NCI-H774 (cell line): ENCODE measurements at regions not wholly inside any gene's neighbourhood (a gene's known extent, or its start where the extent isn't known, plus 50 kb on each side); places are given as distances from the start of the nearest gene placed in this dataset.

Source experiments
- DNase-seq: peaks from one replicate; lab custom pipeline; 2025; lab: John Stamatoyannopoulos, UW

DNA sequence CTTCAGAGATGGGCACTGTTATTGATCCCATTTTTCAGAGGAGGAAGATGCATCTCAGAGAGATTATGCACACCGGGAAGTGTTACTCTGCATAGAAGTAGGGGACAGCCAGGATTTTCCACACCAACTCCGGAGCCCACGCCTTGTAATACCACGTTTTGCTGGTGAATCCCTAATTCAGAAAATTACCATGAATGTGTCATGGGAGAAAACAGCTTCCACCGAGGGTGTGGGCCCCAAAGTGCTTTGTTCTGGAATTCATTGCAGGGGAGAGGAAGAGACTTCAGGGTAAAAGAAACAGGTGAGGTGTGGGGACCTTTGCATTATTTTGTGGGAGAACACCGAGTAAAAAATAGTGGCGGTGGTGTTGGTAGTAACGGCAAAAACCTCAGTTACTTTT, 1051.4 kb upstream of the RBFOX1 start:
- no peak for DNase-seq

DNA sequence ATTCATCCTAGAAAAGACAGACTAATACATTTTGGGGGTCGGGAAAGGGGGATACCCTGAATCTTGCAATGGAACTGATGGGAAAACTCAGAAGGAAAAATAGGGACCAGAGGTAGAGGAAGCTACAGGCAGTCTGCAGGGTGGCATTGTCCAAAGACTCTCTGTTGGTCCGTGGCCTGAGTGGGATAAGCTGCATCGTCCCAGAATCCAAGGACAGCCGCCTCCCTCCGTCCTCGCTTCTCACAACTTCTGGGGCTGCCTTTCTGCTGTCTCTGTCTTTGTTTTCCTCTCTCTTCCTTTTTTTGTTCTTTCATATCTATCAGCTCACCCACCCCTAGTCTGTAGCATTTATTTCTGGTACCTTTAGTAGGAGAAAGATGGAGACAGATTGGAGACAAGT, 1052.6 kb upstream of the RBFOX1 start:
- no peak for DNase-seq

DNA sequence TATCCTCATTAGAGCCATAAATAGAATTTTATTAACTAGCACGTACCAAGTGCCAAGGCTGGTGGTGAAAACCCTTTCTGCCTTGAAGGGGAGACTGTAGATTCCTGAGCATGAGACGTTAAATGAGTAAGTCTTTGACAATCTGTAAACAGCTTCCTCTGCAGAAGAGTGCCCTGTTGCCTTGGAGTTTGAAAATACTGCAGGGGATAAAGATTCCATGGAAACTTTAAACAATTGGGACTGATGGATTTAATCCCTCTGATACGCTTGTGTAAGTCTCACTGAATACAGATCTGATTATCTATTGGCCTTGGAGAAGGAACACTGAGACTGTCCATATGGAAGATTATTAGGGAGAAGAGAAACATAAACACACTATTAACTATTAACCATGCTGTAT, 1053.4 kb upstream of the RBFOX1 start:
- no peak for DNase-seq

DNA sequence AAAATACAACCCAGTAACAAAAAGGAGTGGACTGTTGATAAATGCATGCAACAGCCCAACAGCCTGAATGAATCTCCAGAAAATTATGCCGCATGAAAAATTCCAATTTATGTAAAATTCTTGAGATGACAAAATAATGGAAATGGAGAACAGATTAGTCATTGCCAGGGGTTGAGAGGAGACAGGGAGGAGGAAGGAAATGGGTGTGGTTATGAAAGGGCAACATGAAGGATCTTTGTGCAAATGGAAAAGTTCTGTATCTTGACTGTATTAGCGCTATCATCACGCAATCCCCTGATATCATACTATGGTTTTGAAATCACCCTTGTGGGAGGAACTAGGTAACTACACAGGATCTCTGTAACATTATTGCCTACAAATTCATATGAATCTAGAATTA, 1058.3 kb upstream of the RBFOX1 start:
- no peak for DNase-seq

DNA sequence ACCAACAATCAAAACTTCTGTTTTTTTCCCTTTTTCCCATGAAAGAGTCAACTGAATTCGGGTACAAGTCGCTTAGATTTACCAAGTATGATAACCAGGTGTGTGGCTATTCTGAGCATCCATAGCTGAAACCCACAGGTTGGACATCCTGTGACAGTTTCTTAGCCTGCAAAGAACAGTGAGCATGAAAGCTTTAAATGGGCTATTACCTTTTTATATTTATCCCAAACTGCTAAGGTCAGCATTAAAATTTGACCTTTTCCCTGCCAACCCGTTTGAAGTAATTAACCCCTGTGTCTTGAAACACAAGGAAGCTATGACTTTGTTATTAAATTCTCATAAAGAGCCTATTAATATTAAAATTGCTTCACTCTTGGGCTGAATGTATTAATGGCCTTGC, 1065.0 kb upstream of the RBFOX1 start:
- DNase-seq = no peak

DNA sequence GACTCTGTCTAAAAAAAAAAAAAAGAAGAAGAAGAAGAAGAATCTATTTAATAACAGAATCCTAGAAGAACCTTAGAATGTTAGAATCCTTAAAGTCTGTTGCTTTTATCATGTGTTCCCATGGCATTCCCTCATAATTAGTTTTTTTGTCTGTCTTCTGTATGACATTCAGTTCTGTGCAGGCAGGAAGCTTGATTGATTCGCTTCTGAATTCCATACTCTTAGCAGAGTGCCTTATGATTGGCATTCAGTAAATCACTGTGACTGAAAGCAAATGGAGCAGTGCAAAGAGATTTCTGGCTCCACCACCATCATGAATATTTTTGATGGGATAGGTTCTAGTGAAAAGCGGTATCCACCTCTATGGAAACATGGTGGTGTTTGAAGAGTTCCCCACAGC, 1065.9 kb upstream of the RBFOX1 start:
- DNase-seq = no peak

DNA sequence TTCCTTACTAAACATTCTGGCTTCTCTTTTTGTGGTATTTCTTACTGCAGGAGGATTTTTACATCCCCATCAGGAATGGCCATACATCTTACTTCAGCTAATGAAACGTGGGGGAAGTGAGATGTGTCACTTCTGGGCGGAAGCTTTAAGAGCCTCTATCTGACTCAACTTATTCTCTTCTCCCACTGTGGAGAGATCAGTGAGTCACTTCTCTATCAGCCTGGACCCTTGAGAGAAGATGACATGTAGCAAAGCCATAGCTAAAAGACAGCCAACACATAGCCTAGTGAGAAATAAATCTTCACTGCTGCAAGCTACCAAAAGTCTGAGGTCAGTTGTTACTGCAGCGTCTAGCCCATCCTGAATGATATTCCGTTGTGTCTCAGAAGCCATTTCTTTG, 1066.7 kb upstream of the RBFOX1 start:
- DNase-seq = no peak

DNA sequence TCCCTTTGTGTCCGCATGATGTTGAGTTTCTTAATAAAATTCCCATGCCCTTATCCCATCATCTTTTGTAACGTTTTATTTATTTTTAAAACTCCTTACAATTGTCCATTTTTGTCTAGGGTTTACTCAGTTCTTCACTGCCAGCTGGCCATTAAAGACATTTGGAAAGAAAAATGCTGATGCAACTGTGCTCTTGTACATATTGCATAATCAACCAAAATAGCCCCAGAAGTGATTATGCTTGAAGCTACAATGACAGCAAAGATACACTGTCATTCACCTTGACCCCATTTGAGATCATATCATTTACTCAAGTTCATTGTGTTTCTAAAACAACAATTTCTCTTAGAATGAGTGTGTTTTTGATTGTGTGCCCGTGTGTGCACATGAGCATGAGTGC, 1074.6 kb upstream of the RBFOX1 start:
- no peak for DNase-seq

DNA sequence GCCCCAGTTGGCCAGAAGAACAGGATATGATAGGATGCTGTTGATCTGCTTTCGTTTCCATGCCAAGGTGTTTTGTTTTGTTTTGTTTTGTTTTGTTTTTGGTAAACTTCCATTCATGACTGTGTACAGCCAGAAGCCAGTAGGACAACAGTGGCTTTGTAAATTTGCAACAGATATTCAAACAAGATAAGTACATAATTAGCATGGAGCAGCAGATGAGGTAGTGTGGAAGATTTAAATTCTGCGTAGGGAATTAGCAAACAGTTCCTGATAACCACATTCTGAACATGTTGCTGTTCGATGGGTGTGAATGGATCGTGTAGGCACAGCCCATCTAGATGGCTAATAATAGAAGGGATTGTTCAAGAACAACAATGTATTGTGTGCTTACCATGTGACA, 1080.1 kb upstream of the RBFOX1 start:
- DNase-seq = no peak

DNA sequence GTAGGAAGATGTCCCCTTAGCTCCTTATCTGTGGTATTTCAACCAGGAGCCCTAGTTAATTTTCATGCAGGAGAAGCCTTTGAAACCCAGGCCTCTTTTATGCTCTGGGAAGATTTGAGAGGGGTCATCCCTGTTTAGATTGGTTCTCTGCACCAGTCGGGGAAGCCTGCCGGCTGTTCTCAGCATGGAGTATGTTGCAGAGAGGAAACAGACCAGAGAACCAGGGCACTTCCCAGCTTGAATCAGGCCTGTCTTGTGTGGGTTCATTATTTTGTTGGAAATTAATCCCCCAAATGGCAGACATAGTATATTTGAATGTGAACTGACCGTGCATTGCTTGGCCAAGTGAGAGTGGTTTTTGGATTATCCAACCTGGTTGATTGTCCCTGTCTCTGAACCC, 1082.1 kb upstream of the RBFOX1 start:
- no peak for DNase-seq

DNA sequence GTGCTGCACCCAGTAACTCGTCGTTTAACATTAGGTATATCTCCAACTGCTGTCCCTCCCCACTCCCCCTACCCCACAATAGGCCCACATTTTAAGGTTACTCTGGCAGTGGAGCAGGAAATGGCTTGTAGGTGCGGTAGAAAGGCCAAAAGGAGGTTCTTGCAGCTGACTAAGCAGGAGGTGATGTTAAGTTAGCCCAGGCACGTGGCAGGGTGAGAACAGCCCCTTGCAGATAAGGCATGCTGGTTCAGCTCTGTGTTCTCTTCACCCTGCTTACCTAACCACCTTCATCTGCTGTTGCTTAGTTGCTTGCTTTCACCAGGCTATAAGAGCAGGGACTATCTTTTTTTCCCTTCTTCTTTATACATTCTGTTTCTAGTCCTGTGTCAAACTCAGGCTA, 1082.8 kb upstream of the RBFOX1 start:
- DNase-seq = no peak

DNA sequence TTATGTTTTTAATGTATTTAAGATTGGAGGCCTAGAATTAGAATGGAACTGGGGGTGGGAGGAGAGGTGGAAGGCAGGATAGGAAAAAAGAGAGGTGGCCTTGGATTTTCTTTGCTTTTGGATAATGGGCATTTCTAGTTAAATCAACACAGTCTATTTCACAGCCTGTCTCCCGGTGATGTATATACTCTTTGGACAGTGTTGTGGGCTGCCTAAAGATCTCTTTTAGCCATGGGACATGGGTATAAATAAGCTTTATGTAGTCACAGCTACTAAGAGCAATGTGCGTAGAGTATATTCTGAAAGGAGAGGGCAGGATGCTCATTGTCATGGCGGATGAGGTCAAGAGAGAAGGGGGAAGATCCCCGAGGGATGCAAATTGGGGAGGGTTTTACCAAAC, 1084.4 kb upstream of the RBFOX1 start:
- no peak for DNase-seq

DNA sequence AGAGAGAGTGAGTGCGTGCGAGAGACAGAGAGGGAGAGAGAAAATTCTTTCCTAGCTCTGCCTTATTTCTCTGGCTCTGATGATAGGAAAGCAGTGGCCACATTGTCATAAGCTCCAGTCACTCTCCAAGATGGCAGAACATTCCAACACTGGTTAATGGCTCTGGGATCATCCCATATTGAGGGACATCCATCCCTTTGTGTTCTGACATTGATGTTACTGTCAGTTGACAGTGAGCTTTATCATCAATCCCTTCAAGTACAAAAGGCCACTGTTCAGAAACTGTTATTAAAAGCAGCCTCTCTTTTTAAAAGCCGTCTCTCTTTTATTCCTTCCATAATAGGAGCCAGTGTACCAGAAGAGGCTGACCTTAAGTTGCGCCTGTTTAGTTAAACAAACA, 1084.9 kb upstream of the RBFOX1 start:
- DNase-seq = no peak

DNA sequence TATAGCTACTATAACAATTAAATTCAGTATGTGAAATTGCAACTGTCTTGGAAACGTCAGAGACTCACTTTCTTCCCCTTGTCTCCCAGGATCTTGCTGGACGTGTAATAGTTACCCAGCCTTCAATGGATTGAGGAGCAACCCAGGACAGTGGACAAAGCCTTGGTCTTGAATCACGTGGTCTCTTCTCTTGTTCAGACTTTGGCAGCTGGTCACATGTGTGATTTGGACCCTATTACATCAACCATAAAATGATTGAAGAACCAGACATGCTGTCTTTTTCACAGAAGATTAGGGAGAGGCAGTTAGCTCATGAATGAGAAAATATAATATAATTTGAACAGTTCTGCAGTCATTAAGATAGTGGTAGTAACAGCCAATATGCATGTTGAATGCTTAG, 1085.5 kb upstream of the RBFOX1 start:
- DNase-seq = no peak

DNA sequence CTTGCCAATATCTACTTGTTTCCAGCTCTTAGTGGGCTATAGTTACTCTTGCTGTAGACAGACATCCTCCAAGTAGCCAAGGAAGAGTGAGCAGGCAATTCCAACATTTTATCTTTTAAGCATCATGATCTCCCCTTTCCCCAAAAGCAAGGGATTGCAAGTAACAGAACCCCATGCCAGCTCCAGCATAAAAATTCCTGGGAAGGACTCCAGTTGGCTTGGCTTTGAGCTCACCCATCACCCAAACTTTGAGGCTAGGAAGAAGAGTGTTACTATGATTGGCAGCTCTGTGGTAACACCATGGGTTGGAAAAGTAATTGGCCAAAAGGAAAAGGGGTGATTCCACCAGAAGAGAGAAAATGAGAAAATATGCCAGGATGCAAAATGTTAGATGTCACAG, 1086.4 kb upstream of the RBFOX1 start:
- no peak for DNase-seq

DNA sequence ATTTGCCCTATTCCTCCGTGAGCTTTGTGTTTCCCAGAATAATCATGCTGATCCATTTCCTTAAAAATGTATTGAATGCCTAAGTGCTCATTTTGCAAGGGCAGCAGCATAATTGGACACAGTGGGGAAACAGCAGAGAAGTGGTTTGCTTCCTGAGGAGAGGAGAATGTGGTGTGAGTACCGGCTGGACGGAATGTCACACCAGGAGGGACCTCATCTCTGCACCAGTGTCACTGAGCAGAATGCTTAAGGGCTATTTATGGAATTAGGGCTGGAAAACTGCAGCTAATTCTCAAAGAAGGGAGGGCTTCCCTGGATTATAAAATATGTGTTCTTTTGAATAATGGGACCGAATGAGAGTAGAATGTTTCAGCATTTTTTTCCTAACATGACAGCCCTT, 1100.6 kb upstream of the RBFOX1 start:
- no peak for DNase-seq

DNA sequence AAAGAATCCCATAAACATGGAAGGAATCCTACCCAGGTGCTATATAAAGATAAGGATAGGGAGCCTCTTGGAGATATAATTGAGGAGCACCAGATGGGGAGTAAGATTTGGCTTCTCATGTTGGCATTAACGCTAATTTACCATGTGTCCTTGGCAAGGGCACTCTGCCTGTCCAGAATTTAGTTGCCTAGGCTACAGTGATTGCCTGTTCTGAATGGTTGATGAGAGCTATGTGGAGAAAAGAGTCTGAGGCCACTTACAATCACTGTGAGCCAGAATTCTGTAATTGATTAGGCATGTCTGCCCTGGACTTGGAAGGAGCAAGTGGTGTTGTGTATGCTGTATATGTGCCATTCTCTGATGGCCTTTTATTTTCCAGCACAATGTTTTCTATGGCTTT, 1101.2 kb upstream of the RBFOX1 start:
- DNase-seq = no peak

DNA sequence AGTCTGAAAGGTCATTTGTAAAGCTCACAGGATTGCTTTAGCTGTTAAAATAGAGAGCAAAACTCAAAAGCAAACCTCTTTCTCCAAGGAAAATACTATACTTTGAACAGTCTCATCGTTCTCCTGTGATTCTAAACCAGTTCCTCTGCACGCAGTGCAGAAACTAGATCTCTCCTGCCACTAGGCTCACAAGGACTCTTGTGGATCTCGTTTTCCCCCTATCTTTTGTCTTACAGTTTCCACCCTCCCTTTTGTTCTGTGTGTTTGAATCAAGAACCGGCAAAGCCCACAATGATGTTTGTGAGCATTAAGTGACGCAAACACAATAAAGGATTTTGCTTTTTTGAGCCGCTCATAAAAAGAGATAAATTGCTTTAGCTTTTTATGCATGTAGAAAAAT, 1103.5 kb upstream of the RBFOX1 start:
- DNase-seq = no peak

DNA sequence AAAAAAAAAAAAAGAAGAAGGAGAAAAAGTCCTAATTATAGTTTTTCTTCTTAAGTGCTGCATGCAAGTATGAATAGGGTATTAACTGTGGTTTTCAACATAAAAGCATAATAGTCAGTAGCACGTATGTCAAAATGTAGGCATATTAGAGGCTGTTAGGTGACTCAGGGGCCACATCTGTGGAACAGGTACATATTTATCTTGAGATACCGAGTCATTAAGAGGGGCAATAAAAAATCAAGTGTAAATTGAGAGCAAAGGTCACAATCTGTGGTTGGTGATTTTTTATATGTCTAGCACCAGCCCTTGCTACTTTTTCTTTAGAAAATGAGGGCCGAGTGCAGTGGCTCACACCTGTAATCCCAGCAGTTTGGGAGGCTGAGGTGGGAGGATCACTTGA, 1113.8 kb upstream of the RBFOX1 start:
- no peak for DNase-seq

DNA sequence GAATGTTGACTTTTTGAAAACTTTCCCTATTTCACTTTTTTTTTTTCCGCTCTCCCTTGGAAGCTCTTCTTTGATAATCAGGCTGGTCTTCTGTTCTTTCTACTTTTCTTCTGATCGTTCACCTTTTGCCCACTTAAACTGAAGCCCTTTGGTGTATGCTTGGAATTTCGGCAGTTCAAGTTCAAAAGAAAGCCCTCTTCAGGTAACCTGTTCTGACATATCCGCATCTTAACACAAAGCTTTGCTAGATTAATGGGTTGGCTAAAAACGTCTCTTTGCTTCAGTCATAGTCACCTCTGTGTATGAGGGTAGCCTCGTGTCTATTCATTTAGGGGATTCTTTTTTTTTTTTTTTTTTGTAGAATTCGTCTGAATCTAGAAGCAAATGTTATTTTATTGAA, 1115.8 kb upstream of the RBFOX1 start:
- DNase-seq = no peak

DNA sequence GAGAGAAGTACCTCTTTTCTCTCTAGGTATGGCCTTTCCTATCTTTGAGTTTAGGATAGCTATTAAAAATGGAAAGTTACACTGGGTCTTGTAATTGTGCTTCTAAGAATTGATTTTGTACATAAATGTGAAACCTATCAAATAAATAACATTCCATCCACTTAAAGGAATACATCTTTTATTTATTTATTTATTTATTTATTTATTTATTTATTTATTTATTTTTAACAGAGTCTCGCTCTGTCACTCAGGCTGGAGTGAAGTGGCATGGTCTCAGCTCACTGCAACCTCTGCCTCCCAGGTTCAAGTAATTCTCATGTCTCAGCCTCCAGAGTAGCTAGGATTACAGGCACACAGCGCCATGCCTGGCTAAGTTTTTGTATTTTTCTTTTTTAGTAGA, 1114.0 kb upstream of the EEF2KMT start:
- DNase-seq = no peak

DNA sequence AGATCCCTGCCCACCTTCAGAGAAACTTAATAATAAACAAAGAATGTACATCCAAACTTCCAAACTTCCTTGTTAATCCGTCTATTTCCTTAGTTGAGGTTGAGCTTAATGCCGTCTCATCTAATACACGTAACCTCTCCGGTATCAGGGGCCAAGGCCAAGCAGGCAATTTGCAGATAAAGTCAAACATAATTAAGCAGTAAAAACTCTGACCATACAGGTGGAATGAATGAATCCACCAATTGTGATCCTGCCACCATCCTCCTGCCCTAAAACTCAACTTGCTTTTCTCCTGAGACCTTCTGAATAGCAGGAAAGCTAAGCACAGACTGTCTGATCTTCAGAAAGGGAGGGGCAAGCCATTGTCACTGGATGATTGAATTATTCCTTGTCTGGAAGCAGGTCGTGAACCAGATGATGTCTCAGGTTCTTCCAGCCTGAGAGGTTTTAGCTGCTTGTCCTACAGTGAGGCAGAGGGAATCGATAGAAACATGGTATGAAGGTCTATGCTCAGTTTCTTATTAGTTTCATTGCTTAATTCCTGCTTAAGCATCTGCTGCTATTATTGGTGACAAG, 1111.8 kb upstream of the EEF2KMT start:
- no peak for DNase-seq

DNA sequence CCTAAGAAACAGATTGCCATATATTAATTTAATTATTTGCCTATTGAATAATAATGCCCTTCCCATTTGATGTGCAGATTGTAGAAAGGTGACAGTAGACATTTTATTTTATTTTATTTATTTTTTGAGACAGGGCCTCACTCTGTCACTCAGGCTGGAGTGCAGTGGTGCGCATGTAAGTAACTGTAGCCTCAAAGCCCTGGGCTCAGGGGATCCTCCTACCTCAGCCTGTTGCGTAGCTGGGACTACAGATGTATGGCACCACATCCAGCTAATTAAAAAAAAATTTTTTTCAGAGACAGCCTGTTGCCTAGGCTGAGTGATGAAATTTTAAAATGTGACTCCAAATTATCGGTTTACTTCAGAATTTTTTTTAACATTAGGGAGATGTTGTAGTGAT, 1110.0 kb upstream of the EEF2KMT start:
- DNase-seq = no peak

DNA sequence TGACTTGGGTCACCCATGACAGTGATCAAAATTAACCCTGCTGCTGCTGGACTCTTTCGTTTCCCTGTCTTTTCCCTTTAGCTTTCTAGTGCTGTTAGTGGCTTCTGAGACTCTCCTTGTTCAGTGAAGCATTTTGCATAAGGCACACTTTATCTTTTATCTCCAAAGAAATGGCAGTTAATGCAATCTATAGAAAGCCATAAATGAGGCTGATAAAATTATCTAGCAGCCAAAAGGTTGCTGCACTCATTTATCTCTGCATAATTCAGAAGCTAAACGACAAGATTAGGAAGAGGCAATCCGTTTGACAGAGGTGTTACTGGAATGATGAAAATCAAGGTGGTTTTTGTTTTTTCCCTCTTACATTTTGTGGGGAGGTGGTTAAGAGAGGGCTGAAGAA, 1109.5 kb upstream of the EEF2KMT start:
- no peak for DNase-seq

DNA sequence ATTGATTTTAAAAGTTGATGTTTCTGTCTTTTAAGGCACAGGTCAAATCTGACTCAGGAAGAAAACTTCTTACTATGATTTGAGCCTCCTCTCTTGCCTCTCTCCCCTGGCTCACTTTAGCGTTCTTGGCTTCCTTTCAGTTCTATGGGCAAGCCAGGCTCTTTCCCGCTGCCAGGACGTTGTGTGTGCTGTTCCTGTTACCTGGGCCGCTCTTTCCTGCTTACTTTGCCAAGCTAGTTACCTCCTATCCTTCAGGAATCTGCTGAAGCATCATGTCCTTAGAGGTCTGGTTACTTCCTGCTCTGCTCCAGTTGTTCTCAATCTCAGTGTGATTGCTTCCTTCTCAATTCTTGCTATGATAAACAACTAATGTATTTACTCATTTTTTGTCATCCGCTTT, 1108.5 kb upstream of the EEF2KMT start:
- DNase-seq = no peak
